Colonic mucosa (tissue), 4 donors: ENCODE measurements at regions not wholly inside any gene's neighbourhood (a gene's known extent, or its start where the extent isn't known, plus 50 kb on each side); places are given as distances from the start of the nearest gene placed in this dataset.

ENCODE experiments used
- DNase-seq: peaks from one replicate; pipeline ENCODE4 v3.0.0-alpha.2; 2020
- H3K27ac ChIP-seq: fragments of 200-600 bp; one replicate; pipeline ENCODE4 v1.8.0; 2021
- H3K27me3 ChIP-seq: fragments of 200-600 bp; one replicate; pipeline ENCODE4 v1.8.0; 2021
- H3K36me3 ChIP-seq: fragments of 200-600 bp; one replicate; pipeline ENCODE4 v1.8.0; 2021
- H3K4me1 ChIP-seq: fragments of 200-600 bp; one replicate; pipeline ENCODE4 v1.8.0; 2021; ENCODE audit warnings: mild to moderate bottlenecking
- H3K4me3 ChIP-seq: fragments of 200-600 bp; one replicate; pipeline ENCODE4 v1.8.0; 2021
- H3K9ac ChIP-seq, 2 donors: one replicate each; pipeline ENCODE4 v1.7.0; 2013; ENCODE audit warnings: control low read depth in 2 of 2, low read depth in 2 of 2, low read length in 2 of 2
- H3K9me3 ChIP-seq: fragments of 200-600 bp; one replicate; pipeline ENCODE4 v1.8.0; 2021
- intact Hi-C: fragments of 100-400 bp; cut with DNase I; formaldehyde crosslinking; loops from one replicate; pipeline ENCODE4 v1.14.1; 2022
- TF ChIP-seq, protein P1 (sequence below): fragments of 200-600 bp; IDR thresholded peaks from one replicate; pipeline ENCODE4 v1.8.0; 2022; ENCODE audit warnings: antibody characterized with exemption, mild to moderate bottlenecking
- donor health status: healthy.
- donor health status: DM: no; HTN: no; CAD: no.
- donor health status: DM: no; HTN: no; CAD: no.

GRCh38 chr6:87881342-87881895 is 166.2 kb upstream of the SPACA1 start:
- TF ChIP-seq, protein P1, sequence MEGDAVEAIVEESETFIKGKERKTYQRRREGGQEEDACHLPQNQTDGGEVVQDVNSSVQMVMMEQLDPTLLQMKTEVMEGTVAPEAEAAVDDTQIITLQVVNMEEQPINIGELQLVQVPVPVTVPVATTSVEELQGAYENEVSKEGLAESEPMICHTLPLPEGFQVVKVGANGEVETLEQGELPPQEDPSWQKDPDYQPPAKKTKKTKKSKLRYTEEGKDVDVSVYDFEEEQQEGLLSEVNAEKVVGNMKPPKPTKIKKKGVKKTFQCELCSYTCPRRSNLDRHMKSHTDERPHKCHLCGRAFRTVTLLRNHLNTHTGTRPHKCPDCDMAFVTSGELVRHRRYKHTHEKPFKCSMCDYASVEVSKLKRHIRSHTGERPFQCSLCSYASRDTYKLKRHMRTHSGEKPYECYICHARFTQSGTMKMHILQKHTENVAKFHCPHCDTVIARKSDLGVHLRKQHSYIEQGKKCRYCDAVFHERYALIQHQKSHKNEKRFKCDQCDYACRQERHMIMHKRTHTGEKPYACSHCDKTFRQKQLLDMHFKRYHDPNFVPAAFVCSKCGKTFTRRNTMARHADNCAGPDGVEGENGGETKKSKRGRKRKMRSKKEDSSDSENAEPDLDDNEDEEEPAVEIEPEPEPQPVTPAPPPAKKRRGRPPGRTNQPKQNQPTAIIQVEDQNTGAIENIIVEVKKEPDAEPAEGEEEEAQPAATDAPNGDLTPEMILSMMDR = no peak
- H3K4me3 ChIP-seq = no peak overlapping the region

GRCh38 chr6:87879132-87879861 is 168.3 kb upstream of the SPACA1 start:
- H3K9me3 ChIP-seq = no peaks in the 10 kb centered on the region
- no peak for DNase-seq
- no peaks in the 10 kb centered on the region for H3K27me3 ChIP-seq
- H3K9ac ChIP-seq = no peak overlapping the region
- no peaks in the 10 kb centered on the region for H3K4me1 ChIP-seq
- no peaks in the 10 kb centered on the region for H3K36me3 ChIP-seq
- no peak overlapping the region for H3K4me3 ChIP-seq
- H3K27ac ChIP-seq = no peak overlapping the region
- TF ChIP-seq, protein P1 = no peak
- intact Hi-C loops = no loop called here

More at GRCh38 chr6:87881342-87881895, 166.2 kb upstream of the SPACA1 start:
- H3K9ac ChIP-seq = no peak overlapping the region
- DNase-seq = no peak
- no peaks in the 10 kb centered on the region for H3K9me3 ChIP-seq
- intact Hi-C loops = no loop called here
- no peaks in the 10 kb centered on the region for H3K36me3 ChIP-seq
- no peak overlapping the region for H3K27ac ChIP-seq
- H3K27me3 ChIP-seq = no peaks in the 10 kb centered on the region
- H3K4me1 ChIP-seq = no peaks in the 10 kb centered on the region

DNA sequence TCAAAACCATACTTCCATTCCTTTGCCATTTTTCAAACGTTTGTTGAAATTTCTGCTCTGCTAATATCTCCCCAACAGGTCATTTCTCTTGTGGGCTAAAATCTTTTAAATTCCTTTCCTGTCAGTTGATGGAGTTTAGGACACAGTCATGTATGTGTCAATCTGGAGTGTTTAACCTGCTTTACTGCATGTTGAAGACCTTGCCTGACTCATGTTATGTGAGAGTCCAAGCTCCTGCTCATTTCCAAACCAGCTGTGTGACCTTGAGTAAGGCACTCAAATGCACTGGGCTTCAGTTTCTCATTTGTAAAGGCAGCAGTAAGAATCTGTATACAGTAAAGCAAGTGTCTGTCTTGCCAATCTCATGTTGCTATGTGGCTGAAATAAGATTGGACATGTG is 171.9 kb upstream of the SPACA1 start:
- Histone ChIP-seq H3K27me3 (no peaks in the 10 kb centered on the region), H3K27ac (no peak overlapping the region), H3K4me3 (no peak overlapping the region), H3K36me3 (no peaks in the 10 kb centered on the region), H3K9me3 (no peaks in the 10 kb centered on the region), H3K4me1 (no peaks in the 10 kb centered on the region), H3K9ac (no peak overlapping the region)
- intact Hi-C loops = no loop called here
- DNase-seq = no peak
- TF ChIP-seq, protein P1 = no peak

DNA sequence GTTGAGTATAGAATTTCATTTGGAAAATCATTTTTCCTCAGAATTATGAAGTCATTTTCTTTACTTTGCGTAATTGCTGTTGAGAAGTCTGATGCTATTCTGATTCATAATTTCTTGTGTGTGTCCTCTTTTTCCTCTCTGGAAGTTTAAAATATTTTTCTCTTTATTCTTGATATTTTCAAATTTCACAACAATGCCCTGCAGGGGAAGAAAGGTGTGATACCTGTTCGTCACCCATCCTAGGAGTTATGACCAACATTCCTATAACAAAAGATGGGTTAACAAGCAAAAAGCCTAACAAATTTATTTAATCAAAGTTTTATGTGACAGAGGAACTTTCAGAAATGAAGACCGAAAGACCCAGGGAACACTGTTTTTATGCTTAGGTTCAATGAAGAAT is 171.5 kb upstream of the AKIRIN2 start:
- intact Hi-C loops = no loop called here
- no peak overlapping the region for H3K9ac ChIP-seq
- no peaks in the 10 kb centered on the region for H3K36me3 ChIP-seq
- TF ChIP-seq, protein P1 = no peak
- no peak overlapping the region for H3K4me3 ChIP-seq
- H3K27me3 ChIP-seq = no peaks in the 10 kb centered on the region
- no peaks in the 10 kb centered on the region for H3K4me1 ChIP-seq
- DNase-seq = no peak
- H3K27ac ChIP-seq = no peak overlapping the region
- no peaks in the 10 kb centered on the region for H3K9me3 ChIP-seq

GRCh38 chr6:87870556-87870955 is 168.5 kb upstream of the AKIRIN2 start:
- intact Hi-C loops = no loop called here
- Histone ChIP-seq H3K4me3 (no peak overlapping the region), H3K9ac (no peak overlapping the region), H3K4me1 (no peaks in the 10 kb centered on the region), H3K27ac (no peak overlapping the region), H3K27me3 (no peaks in the 10 kb centered on the region), H3K36me3 (no peaks in the 10 kb centered on the region), H3K9me3 (no peaks in the 10 kb centered on the region)
- no peak for DNase-seq
- TF ChIP-seq, protein P1 = no peak
